GM12891 (cell line): ENCODE measurements at regions not wholly inside any gene's neighbourhood (a gene's known extent, or its start where the extent isn't known, plus 50 kb on each side); places are given as distances from the start of the nearest gene placed in this dataset.

ENCODE experiments used
- PAX5 ChIP-seq: IDR thresholded peaks from 2 replicates; pipeline ENCODE4 v1.6.1; 2011; ENCODE audit warnings: low read length, moderate library complexity, mild to moderate bottlenecking; ENCODE audit not compliant: insufficient read depth, severe bottlenecking
- POLR2A ChIP-seq: IDR thresholded peaks from 2 replicates; pipeline ENCODE4 v1.6.1; 2011; ENCODE audit warnings: low read depth, low read length, control low read depth
- POLR2AphosphoS5 ChIP-seq: IDR thresholded peaks from 2 replicates; pipeline ENCODE4 v1.6.1; 2011; ENCODE audit warnings: low read depth, low read length, control low read depth
- POU2F2 ChIP-seq: IDR thresholded peaks from 2 replicates; pipeline ENCODE4 v1.6.1; 2011; ENCODE audit warnings: low read depth, mild to moderate bottlenecking, control low read depth, low read length, moderate library complexity
- SPI1 ChIP-seq: IDR thresholded peaks from 2 replicates; pipeline ENCODE4 v1.6.1; 2011; ENCODE audit warnings: low read depth, low read length, control low read depth
- TAF1 ChIP-seq: IDR thresholded peaks from 2 replicates; pipeline ENCODE4 v1.6.1; 2011; ENCODE audit warnings: low read depth, low read length, control low read depth

DNA sequence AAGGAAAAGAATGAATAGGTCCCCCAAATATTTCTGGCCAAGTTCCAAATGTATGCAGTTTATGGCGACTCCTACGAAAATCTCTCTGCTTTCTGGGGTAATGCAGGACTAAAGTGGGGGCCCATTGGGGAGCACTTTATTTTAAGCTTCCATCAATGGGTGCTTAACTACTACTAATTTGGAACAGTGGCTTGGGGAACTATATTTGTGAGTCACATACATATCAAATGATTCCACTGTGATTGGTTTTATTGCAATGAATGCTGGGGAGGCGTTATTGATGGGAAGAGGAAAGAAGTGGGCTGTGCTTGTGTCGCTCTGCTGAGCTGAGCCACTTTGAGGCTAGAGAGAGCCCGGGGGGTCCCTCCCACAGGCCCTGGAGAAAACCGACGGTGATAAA is 560.4 kb upstream of the SALL3 start:
- TF ChIP-seq POLR2A: no peak
- TF ChIP-seq POLR2AphosphoS5: no peak
- no peak for TF ChIP-seq SPI1
- no peak for TF ChIP-seq POU2F2
- TF ChIP-seq TAF1: no peak
- TF ChIP-seq PAX5: no peak
